Left lobe of liver (tissue), 2 donors: ENCODE measurements at regions not wholly inside any gene's neighbourhood (a gene's known extent, or its start where the extent isn't known, plus 50 kb on each side); places are given as distances from the start of the nearest gene placed in this dataset.

Experiments
- ATAC-seq: fragments of 200-7000 bp; cut with Tn5 transposase; one replicate; pipeline ENCODE4 v1.9.1; 2020; ENCODE audit warnings: mild to moderate bottlenecking, moderate library complexity
- DNase-seq: peaks from one replicate; pipeline ENCODE4 v3.0.0-alpha.2; 2020; ENCODE audit warnings: low spot score
- donor health status: DM: no; HTN: no; CAD: no; lungs with moderate emphysema.
- donor health status: DM: no; HTN: yes; CAD: no.

DNA sequence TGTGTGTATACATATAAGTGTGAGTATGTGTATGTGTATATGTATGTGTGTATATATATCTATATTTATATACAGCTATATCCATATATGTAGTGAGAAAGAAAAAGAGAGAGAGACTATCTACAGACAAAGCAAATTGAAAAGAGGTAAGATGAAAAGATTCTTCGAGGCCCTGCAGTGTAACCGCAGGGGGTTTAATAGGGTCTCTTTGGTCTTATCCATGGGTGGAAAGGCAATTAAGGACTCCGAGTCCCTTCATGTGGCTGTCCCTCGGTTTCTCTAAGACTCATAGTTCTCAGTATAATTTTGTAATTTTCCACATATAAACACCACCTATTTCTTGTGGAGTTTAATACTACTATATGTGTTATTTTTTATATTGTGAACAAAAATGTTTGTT lies 50.6 kb upstream of the JAZF1 start:
- no peak for ATAC-seq
- no peak for DNase-seq

GRCh38 chr7:28236560-28236959 lies 56.0 kb upstream of the JAZF1 start:
- ATAC-seq (no peak), DNase-seq (no peak)

DNA sequence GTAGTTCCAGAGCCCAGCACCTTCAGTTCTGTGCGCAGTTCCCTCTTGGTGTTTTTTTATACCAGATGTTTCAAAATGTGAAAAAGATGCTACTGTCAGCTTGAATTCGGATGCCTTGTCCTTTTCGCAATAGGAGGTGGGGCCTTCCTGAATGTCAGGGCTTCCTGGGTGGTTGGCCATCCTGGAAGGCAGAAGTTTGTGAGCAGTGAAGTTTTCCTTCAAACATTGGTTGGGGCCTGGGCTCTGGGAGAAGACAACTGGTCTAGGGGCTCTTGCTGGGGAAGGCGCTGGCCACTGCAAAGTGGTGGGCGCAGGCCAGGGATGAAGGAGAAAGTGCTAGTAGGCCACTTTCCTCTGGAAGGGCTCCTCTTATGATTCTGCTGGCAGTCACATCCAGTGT lies 56.8 kb upstream of the JAZF1 start:
- no peak for DNase-seq
- no peak for ATAC-seq

DNA sequence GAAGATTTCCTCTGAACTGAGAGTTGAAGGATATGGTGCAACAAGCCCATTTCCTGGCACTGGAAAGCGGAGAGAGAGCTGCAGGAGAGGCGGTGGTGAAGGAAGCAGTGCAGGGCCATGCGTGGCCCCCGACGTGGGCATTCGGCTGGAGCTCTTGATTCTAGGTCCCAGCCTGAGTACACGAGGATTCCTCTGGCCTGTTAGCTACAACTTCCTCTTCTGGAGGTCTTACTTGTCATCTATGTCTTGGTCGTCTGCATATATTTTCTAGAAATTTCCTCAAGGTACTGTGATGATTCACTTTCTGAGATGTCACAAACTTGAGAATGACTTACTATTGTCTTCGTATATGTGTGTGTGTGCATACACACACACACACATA lies 59.2 kb upstream of the JAZF1 start:
- no peak for DNase-seq
- no peak for ATAC-seq

- DNase-seq: no peak
- ATAC-seq: no peak
These were observed 59.9 kb upstream of the JAZF1 start for GRCh38 chr7:28240481-28240880.

- DNase-seq (no peak), ATAC-seq (no peak)
These were observed 63.3 kb upstream of the JAZF1 start for GRCh38 chr7:28243861-28244260.

DNA sequence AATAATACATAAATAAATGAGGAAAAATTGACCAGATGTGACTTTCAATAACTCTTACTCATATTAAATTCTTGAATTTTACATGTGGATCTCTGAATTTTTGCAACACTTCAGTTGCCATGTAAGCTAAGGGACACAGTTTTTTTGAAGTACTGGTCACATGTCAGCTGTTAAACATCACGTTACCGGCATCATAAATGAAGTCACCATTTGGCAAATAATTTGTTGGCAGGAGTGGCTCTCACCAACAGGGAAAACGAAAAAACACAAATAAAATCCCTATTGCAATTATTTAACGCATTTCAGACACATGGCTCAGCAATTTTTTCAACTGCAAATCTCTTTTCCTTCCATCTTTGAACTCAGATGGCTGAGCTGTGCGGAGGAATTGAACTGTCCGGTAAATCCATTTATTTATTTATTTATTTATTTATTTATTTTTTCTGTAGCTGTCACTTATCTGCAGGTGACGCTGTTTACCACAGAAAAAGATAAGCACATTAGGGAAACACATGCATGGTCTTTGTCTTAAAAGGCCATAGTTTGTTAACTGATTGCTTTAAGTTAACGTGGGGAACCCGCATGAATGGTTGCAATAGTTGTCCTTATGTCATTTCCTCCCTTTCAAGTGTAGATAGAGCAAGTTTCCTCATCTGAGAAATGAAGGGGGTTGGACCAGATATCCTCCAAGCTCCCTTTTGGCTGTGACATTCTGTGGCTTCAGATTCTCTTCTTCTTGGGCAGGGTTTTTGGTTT lies 64.7 kb upstream of the JAZF1 start:
- DNase-seq (no peak), ATAC-seq (no peak)

GRCh38 chr7:28246921-28247461 lies 66.4 kb upstream of the JAZF1 start:
- DNase-seq (no peak), ATAC-seq (no peak)

GRCh38 chr7:28258240-28258639 lies 77.6 kb upstream of the JAZF1 start:
- ATAC-seq: no peak
- DNase-seq: no peak

- DNase-seq (no peak), ATAC-seq (no peak)
These were observed 80.4 kb upstream of the JAZF1 start for GRCh38 chr7:28260969-28261368.

GRCh38 chr7:28263622-28264271 lies 83.2 kb upstream of the JAZF1 start:
- DNase-seq: no peak
- no peak for ATAC-seq

DNA sequence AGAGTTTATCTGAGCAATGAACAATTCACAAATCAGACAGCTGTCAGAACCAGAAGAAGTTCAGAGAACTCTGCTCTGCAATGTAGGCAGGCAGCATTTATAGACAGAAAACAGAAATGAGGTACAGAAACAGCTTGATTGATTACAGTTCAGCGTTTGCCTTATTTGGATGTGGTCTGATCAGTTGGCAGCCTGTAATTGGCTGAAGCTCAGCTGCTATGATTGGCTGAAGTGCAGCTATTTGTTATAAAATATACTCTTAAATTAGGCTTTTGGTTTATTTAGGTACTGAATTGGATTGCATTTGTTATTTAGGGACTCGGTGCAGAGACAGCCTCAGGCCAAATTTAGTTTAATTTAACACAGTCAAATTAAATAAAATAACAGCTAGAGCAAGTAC lies 85.8 kb upstream of the JAZF1 start:
- ATAC-seq: no peak
- DNase-seq: no peak

- no peak for ATAC-seq
- DNase-seq: no peak
These were observed 86.4 kb upstream of the JAZF1 start for GRCh38 chr7:28267012-28267411.

DNA sequence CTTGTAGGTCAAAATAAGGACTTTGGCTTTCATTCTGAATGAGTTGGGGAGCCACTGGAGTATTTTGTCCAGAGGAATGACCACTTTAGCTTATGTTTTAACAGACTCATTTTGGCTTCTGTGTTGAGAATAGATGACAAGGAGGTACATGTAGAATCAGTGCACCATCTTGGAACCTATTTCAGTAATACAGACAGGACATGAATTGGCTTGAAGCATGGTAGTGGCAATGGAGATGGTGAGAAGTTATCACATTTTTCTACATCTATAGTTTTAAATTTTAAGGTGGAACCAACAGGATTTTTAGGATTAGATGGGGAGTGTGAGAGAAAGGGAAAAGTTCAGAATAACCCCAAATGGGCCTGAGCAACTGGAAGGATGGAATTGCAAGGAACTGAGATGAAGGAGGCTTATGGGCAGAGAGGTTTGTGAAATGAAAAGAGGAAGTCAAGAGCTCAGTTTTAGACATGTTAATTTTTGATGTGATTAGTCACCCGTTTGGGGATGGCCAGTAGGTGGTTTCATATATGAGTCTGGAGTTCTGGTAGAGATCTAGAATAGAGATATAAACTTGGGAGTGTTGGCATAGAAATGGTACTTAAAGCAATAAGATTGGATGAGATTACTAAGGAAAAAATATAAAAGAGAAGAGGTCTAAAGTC lies 89.2 kb upstream of the JAZF1 start:
- ATAC-seq (no peak), DNase-seq (no peak)

- DNase-seq (no peak), ATAC-seq (no peak)
These were observed 89.9 kb upstream of the JAZF1 start for GRCh38 chr7:28270536-28270935.

DNA sequence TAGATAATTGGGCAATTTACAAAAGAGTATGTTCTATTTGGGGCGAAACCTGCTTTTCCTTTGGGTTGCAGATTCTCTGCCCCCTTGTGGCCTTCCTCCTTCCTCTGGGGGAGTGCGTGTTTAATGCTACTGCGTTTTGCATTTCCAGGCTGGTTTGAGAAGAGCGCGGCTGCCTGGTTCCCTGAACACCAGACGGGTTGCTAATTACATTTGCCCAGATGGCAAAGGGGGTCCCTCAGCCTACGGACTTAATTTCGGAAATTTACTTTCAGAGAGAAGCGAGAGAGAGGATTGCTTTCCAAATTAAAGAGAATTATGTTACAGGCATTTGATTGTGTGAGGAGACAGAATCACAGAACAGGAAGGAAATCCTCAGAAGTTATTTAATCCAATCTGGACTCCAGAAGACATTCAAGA lies 91.9 kb upstream of the JAZF1 start:
- ATAC-seq (peak; percentile 92), DNase-seq (peak; percentile 53)

DNA sequence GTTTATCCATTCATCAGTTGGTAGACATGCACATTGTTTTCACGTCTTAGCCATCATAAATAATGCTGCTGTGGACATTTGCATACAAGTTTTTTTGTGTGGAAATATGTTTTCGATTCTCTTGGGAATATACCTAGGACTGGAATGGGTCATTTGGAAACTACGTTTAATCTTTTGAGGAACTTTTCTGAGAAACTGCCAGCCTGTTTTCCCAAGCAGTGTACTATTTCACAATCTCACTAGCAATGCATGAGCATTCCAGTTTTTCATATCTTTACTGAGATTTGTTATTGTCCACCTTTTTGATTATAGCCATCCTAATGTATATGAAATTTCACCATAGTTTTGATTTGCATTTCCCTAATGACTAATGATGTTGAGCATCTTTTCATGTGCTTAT lies 95.7 kb upstream of the JAZF1 start:
- DNase-seq (no peak), ATAC-seq (no peak)

GRCh38 chr7:28277364-28277763 lies 96.8 kb upstream of the JAZF1 start:
- ATAC-seq (no peak), DNase-seq (no peak)

- no peak for DNase-seq
- ATAC-seq: no peak
These were observed 97.4 kb upstream of the JAZF1 start for GRCh38 chr7:28277958-28278357.

DNA sequence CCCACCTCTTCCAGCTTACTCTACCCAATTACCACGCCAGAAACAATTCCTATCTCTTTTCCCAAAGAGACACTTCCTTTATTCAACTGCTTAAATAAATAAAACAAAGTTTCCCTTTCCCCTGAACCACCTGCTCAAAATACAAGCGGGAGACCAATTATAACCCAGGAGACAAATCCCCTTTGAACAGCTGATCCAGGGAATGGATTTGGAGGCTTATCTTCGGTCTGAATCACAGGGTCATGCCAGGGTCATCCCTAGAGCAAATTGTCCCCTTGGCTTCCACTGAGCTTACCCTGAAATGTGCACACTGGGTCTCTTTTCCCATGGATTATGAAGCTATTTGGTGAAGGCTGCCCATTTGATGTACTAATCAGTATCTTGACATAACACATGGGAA lies 99.9 kb upstream of the JAZF1 start:
- ATAC-seq: no peak
- DNase-seq: no peak

GRCh38 chr7:28290496-28290895 lies 109.9 kb upstream of the JAZF1 start:
- DNase-seq (no peak), ATAC-seq (no peak)

- ATAC-seq (no peak), DNase-seq (no peak)
These were observed 111.0 kb upstream of the JAZF1 start for GRCh38 chr7:28291559-28291958.
